Fibroblast of mammary gland (primary cell): ENCODE measurements at regions not wholly inside any gene's neighbourhood (a gene's known extent, or its start where the extent isn't known, plus 50 kb on each side); places are given as distances from the start of the nearest gene placed in this dataset.

ENCODE experiments used
- DNase-seq: peaks from one replicate; pipeline ENCODE4 v3.0.0-alpha.2; 2010; ENCODE audit warnings: low read depth
- H3K4me3 ChIP-seq: 2 replicates; pipeline ENCODE4 v1.5.1; 2011; ENCODE audit warnings: low read depth, mild to moderate bottlenecking, low read length, moderate library complexity; ENCODE audit not compliant: control insufficient read depth
- CTCF ChIP-seq: conservative IDR thresholded peaks from 2 replicates; pipeline ENCODE4 v1.5.1; 2011; ENCODE audit warnings: low read depth, low read length, inconsistent platforms; ENCODE audit not compliant: control insufficient read depth, insufficient read depth

- H3K4me3 ChIP-seq, result no peak overlapping the region
- TF ChIP-seq CTCF, result no peak
- no peak for DNase-seq
These were observed 179.0 kb downstream of the CEP135 start for GRCh38 chr4:56127716-56128115.

- TF ChIP-seq CTCF, result no peak
- no peak for DNase-seq
These were observed 174.8 kb downstream of the CEP135 start for GRCh38 chr4:56123547-56123946.

GRCh38 chr4:56123051-56123450 lies 174.3 kb downstream of the CEP135 start:
- no peak overlapping the region for H3K4me3 ChIP-seq
- DNase-seq, result no peak
- TF ChIP-seq CTCF, result no peak

More at GRCh38 chr4:56123547-56123946, 174.8 kb downstream of the CEP135 start:
- H3K4me3 ChIP-seq, result no peak overlapping the region

GRCh38 chr4:56118845-56119244 lies 170.1 kb downstream of the CEP135 start:
- TF ChIP-seq CTCF, result no peak
- DNase-seq, result no peak
- no peak overlapping the region for H3K4me3 ChIP-seq

- DNase-seq, result no peak
These were observed 169.3 kb downstream of the CEP135 start for GRCh38 chr4:56118055-56118454.

GRCh38 chr4:56115898-56116297 lies 167.2 kb downstream of the CEP135 start:
- TF ChIP-seq CTCF, result no peak
- H3K4me3 ChIP-seq, result no peak overlapping the region
- DNase-seq, result no peak

More at GRCh38 chr4:56118055-56118454, 169.3 kb downstream of the CEP135 start:
- no peak overlapping the region for H3K4me3 ChIP-seq
- TF ChIP-seq CTCF, result no peak

- no peak overlapping the region for H3K4me3 ChIP-seq
- no peak for TF ChIP-seq CTCF
- no peak for DNase-seq
These were observed 163.6 kb downstream of the CEP135 start for GRCh38 chr4:56112377-56112776.
